ENCODE measurements at regions not wholly inside any gene's neighbourhood (a gene's known extent, or its start where the extent isn't known, plus 50 kb on each side); places are given as distances from the start of the nearest gene placed in this dataset.
"Not testable (repeated sequence)": the region's sequence is repeated elsewhere in the genome, so short reads cannot be mapped to it uniquely, and the experiment has no call there.

DNA sequence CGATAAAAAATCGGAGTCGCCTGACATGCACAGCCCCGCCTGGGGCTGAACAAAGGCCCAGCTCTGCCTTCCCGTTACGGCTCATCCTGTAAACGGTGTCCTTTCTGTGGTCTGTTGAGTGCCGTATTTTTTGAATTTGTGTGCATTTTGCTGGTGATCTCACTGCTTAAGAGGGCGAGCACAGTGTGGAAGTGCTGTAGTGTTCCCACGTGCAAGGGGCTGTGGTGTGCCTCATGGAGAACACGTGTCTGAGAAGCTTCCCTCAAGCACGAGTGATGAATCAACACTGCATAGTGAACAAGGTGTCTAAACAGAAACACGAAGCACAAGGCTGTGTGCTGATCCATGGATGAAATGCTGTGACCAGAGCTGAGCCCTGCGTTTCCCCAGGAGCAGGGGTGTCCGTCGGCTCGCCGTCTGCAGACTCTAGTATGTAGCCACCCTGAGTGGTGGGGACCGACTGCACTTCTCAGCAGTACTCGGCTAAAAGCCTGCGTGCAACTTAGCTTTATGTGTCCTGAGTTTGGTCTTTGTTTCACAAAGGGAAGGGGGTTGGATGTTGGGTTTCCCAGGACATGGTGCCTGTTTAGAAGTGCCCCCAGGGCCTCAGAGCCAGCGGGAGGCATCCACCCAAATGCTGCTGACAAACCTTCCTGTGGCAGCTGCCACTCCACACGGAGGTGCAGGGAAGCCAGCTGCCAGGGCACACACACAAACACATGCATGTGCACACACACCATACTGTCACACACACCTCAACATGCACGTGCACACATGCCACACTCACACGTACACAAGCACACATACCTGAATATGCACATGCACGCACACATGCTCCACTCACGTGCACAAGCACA, 77.2 kb upstream of the IRX4 start:
- ChIA-PET CTCF (no interaction called here), POLR2A (no interaction called here)
- no peak overlapping the region for H3K4me3 ChIP-seq (ENCODE audit: low read depth, low read length)
- TF ChIP-seq, protein P1, sequence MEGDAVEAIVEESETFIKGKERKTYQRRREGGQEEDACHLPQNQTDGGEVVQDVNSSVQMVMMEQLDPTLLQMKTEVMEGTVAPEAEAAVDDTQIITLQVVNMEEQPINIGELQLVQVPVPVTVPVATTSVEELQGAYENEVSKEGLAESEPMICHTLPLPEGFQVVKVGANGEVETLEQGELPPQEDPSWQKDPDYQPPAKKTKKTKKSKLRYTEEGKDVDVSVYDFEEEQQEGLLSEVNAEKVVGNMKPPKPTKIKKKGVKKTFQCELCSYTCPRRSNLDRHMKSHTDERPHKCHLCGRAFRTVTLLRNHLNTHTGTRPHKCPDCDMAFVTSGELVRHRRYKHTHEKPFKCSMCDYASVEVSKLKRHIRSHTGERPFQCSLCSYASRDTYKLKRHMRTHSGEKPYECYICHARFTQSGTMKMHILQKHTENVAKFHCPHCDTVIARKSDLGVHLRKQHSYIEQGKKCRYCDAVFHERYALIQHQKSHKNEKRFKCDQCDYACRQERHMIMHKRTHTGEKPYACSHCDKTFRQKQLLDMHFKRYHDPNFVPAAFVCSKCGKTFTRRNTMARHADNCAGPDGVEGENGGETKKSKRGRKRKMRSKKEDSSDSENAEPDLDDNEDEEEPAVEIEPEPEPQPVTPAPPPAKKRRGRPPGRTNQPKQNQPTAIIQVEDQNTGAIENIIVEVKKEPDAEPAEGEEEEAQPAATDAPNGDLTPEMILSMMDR (IDR thresholded peaks at IDR 0.05; ENCODE audit: insufficient read depth, low read length, missing control alignments): no peak
- DNase-seq (ENCODE audit: low read depth, low spot score): no peak

DNA sequence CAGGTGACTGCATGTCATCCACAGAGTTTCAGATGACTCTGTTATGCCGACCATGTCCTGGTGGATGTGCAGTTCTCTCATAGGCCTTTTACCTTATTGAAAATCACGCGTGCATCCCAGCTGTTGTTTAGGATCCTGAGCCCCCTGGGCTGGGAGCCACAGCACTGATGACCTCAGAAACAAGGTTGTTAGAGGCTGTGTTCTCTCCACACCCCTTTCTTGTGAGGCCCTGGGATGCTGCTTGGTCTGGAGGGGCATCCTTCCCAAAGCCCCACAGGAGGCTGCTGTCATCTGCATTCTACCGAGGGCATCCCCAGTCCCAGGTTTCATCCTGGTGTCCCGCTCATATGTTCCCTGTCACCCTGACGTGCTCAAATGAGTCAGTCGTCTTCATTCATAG, 76.5 kb upstream of the IRX4 start:
- POLR2A ChIA-PET: no interaction called here
- DNase-seq (ENCODE audit: low read depth, low spot score): no peak
- CTCF ChIA-PET: no interaction called here
- TF ChIP-seq, protein P1 (IDR thresholded peaks at IDR 0.05; ENCODE audit: insufficient read depth, low read length, missing control alignments): no peak
- no peak overlapping the region for H3K4me3 ChIP-seq (ENCODE audit: low read depth, low read length)

DNA sequence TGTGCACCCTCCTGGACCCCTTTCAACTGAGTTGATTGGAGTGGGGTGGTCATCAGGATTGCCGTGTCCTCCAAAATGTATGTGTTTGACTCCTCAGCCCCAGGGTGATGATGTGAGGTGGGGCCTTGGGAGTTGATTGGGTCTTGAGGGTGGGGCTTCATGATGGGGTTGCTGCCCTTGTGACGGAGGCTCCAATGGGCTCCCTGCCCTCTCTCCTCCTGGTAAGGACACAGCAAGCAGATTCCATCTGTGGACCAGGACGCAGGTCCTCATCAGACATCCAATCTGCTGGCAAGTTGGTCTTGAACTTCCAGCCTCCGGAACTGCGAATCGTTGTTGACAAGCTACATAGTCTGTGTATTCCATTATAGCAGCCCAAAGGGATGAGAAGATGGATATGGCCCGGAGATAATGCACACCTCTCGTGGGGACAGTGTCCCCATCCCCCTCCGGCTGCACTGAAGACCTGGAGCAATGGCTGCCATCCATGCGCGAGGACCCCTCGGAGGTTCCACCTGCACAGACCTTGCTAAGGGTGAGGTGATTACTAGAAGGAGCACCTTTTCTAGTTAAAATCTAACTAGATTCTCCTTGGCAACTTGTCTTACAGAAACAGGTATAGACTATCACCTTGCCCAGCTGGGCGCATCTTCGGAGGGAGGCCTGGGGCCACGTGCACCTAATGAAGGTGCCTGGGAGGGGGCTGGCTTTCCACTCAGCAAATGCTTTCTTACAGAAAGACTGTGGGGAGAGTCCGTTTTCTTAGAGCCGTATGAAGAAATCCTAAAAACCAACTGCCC, 75.7 kb upstream of the IRX4 start:
- DNase-seq (ENCODE audit: low read depth, low spot score): no peak
- TF ChIP-seq, protein P1 (IDR thresholded peaks at IDR 0.05; ENCODE audit: insufficient read depth, low read length, missing control alignments): no peak
- POLR2A ChIA-PET: no interaction called here
- CTCF ChIA-PET: no interaction called here
- H3K4me3 ChIP-seq (ENCODE audit: low read depth, low read length): no peak overlapping the region

DNA sequence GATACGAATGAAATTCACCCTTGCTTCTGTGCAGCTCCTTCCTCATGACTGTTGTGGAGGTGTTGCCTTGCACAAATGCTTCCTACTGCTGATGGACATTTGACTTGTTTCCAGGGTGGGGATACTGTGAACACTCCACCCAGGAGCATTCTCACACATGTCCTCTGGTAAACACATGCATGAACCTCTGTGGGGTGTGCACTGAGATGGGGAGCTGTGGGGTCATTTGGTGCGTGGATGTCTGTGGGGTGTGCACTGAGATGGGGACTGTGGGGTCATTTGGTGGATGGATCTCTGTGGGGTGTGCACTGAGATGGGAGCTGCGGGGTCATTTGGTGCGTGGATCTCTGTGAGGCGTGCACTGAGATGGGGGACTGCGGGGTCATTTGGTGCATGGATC, 72.9 kb upstream of the IRX4 start:
- TF ChIP-seq, protein P1 (IDR thresholded peaks at IDR 0.05; ENCODE audit: insufficient read depth, low read length, missing control alignments): no peak
- no peak overlapping the region for H3K4me3 ChIP-seq (ENCODE audit: low read depth, low read length)
- POLR2A ChIA-PET: no interaction called here
- CTCF ChIA-PET: no interaction called here
- DNase-seq (ENCODE audit: low read depth, low spot score): no peak

DNA sequence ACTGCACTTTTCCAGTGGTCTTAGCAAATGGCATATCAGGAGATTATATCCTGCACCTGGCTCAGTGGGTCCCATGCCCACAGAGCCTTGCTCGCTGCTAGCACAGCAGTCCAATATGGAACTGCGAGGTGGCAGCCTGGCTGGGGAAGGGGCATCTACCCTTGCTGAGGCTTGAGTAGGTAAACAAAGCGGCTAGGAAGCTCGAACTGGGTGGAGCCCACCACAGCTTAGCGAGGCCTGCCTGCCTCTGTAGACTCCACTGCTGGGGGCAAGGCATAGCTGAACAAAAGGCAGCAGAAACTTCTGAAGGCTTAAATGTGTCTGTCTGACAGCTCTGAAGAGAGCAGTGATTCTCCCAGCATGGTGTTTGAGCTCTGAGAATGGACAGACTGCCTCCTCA, 71.0 kb upstream of the IRX4 start:
- DNase-seq (ENCODE audit: low read depth, low spot score); H3K4me3 ChIP-seq (ENCODE audit: low read depth, low read length); POLR2A ChIA-PET; CTCF ChIA-PET: not testable (repeated sequence)

DNA sequence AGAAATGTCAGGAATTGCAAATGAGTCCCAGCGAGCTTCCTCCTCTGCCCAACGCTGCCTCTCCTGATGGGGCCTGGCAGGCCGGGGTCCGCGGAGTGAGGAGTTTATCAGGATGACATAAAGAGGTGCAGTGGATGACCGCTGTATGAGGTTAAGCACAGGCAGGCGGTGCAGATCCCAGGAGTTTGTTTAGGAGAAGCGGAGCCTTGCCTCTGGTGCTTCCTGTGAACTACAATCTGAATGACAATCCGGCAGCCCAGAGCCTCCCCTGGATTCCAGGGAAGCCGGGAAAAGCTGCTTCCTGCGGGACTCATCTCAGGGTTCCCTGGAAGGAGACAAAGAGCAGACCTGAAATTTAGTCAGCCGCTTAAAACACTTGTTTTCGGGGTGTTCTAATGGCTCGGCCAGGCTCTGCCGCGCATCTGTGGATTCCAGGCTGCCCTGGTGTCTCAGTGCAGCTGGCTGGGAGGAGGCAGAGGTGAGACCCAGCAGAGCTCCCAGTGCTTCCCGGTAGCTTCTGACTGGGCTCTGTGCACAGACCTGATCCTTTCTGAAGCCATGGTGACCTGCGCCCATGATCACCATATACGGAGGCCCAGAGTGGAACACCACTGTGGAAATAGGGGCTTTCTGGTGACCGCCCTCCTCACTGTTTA, 69.8 kb upstream of the IRX4 start:
- POLR2A ChIA-PET: no interaction called here
- DNase-seq (ENCODE audit: low read depth, low spot score): no peak
- H3K4me3 ChIP-seq (ENCODE audit: low read depth, low read length): no peak overlapping the region
- CTCF ChIA-PET: no interaction called here
- TF ChIP-seq, protein P1 (IDR thresholded peaks at IDR 0.05; ENCODE audit: insufficient read depth, low read length, missing control alignments): no peak
